Ascending aorta (tissue), 2 donors: ENCODE measurements at regions not wholly inside any gene's neighbourhood (a gene's known extent, or its start where the extent isn't known, plus 50 kb on each side); places are given as distances from the start of the nearest gene placed in this dataset.

Experiments used
- DNase-seq, 2 donors: peaks; one replicate each; pipeline ENCODE4 v3.0.0-alpha.2; 2019; ENCODE audit warnings: low spot score in 2 of 2
- H3K27ac ChIP-seq, 2 donors: fragments of 200-600 bp; sonication (generic); one replicate each; pipeline ENCODE4 v1.5.1; 2016 to 2017; ENCODE audit warnings: mild to moderate bottlenecking in 1 of 2
- H3K27me3 ChIP-seq: fragments of 200-600 bp; sonication (generic); one replicate; pipeline ENCODE4 v1.5.1; 2017
- H3K36me3 ChIP-seq, 2 donors: fragments of 200-600 bp; sonication (generic); one replicate each; pipeline ENCODE4 v1.5.1; 2016
- H3K4me1 ChIP-seq, 2 donors: fragments of 200-600 bp; sonication (generic); one replicate each; pipeline ENCODE4 v1.5.1; 2016 to 2017; ENCODE audit warnings: mild to moderate bottlenecking in 1 of 2
- H3K4me3 ChIP-seq, 2 donors: fragments of 200-600 bp; sonication (generic); one replicate each; pipeline ENCODE4 v1.5.1; 2016 to 2017; ENCODE audit warnings: mild to moderate bottlenecking in 1 of 2
- H3K9me3 ChIP-seq, 2 donors: fragments of 200-600 bp; sonication (generic); one replicate each; pipeline ENCODE4 v1.5.1; 2016
- CTCF ChIP-seq, 3 experiments: fragments of 200-600 bp in 2 of 3; fragments of 450-650 bp in 1 of 3; sonication (generic) in 2 of 3; IDR thresholded peaks; one replicate each; pipeline ENCODE4 v1.5.1; 2016 to 2019; ENCODE audit warnings: antibody characterized with exemption in 3 of 3, mild to moderate bottlenecking in 1 of 3, moderate library complexity in 1 of 3
- intact Hi-C: fragments of 100-400 bp; cut with DNase I; formaldehyde crosslinking; loops from one replicate; pipeline ENCODE4 v1.15.1; 2023

GRCh38 chr6:47135772-47136171 is 93.6 kb upstream of the ADGRF1 start:
- Histone ChIP-seq H3K27me3 (no peaks in the 10 kb centered on the region), H3K4me3 (no peak overlapping the region), H3K36me3 (no peaks in the 10 kb centered on the region), H3K4me1 (no peaks in the 10 kb centered on the region), H3K9me3 (no peaks in the 10 kb centered on the region), H3K27ac (no peak overlapping the region)
- no peak for DNase-seq
- intact Hi-C loops: no loop called here
- TF ChIP-seq CTCF (IDR thresholded peaks at IDR 0.05): no peak

- no peak for DNase-seq
- no peaks in the 10 kb centered on the region for H3K9me3 ChIP-seq
- no peak overlapping the region for H3K27ac ChIP-seq
- H3K4me3 ChIP-seq: no peak overlapping the region
- H3K27me3 ChIP-seq: no peaks in the 10 kb centered on the region
- TF ChIP-seq CTCF (IDR thresholded peaks at IDR 0.05): no peak
- intact Hi-C loops: no loop called here
- no peaks in the 10 kb centered on the region for H3K36me3 ChIP-seq
- no peaks in the 10 kb centered on the region for H3K4me1 ChIP-seq
Measured at GRCh38 chr6:47134476-47135189, 92.5 kb upstream of the ADGRF1 start.

- no peaks in the 10 kb centered on the region for H3K36me3 ChIP-seq
- no peak for DNase-seq
- intact Hi-C loops: no loop called here
- TF ChIP-seq CTCF (IDR thresholded peaks at IDR 0.05): no peak
- no peaks in the 10 kb centered on the region for H3K4me1 ChIP-seq
- no peak overlapping the region for H3K27ac ChIP-seq
- H3K4me3 ChIP-seq: no peak overlapping the region
- H3K27me3 ChIP-seq: no peaks in the 10 kb centered on the region
- no peaks in the 10 kb centered on the region for H3K9me3 ChIP-seq
Measured at GRCh38 chr6:47133230-47134000, 91.3 kb upstream of the ADGRF1 start.

GRCh38 chr6:47132724-47133123 is 90.6 kb upstream of the ADGRF1 start:
- TF ChIP-seq CTCF (IDR thresholded peaks at IDR 0.05): no peak
- Histone ChIP-seq H3K4me1 (no peaks in the 10 kb centered on the region), H3K27ac (no peak overlapping the region)

GRCh38 chr6:47131773-47132172 is 89.6 kb upstream of the ADGRF1 start:
- Histone ChIP-seq H3K4me1 (no peaks in the 10 kb centered on the region), H3K4me3 (no peak overlapping the region), H3K27ac (no peak overlapping the region), H3K27me3 (no peaks in the 10 kb centered on the region), H3K36me3 (no peaks in the 10 kb centered on the region), H3K9me3 (no peaks in the 10 kb centered on the region)
- no peak for DNase-seq
- TF ChIP-seq CTCF (IDR thresholded peaks at IDR 0.05): no peak
- intact Hi-C loops: no loop called here

More at GRCh38 chr6:47132724-47133123, 90.6 kb upstream of the ADGRF1 start:
- Histone ChIP-seq H3K36me3 (no peaks in the 10 kb centered on the region), H3K27me3 (no peaks in the 10 kb centered on the region), H3K4me3 (no peak overlapping the region), H3K9me3 (no peaks in the 10 kb centered on the region)
- intact Hi-C loops: no loop called here
- no peak for DNase-seq
